DOHH2 (cell line): ENCODE measurements at regions not wholly inside any gene's neighbourhood (a gene's known extent, or its start where the extent isn't known, plus 50 kb on each side); places are given as distances from the start of the nearest gene placed in this dataset.

Source experiments
- EZH2phosphoT487 ChIP-seq: fragments of 200-600 bp; sonication (generic); IDR thresholded peaks from 2 replicates; pipeline ENCODE4 v1.6.1; 2017; ENCODE audit warnings: borderline replicate concordance, mild to moderate bottlenecking, antibody characterized with exemption, low read length, moderate library complexity, mixed read lengths
- TF ChIP-seq, protein P1 (sequence below): fragments of 200-600 bp; sonication (generic); IDR thresholded peaks from one replicate; pipeline ENCODE4 v1.5.1; 2014; ENCODE audit warnings: antibody characterized with exemption, mild to moderate bottlenecking, low read depth, low read length; ENCODE audit not compliant: poor library complexity, severe bottlenecking

- TF ChIP-seq, protein P1, sequence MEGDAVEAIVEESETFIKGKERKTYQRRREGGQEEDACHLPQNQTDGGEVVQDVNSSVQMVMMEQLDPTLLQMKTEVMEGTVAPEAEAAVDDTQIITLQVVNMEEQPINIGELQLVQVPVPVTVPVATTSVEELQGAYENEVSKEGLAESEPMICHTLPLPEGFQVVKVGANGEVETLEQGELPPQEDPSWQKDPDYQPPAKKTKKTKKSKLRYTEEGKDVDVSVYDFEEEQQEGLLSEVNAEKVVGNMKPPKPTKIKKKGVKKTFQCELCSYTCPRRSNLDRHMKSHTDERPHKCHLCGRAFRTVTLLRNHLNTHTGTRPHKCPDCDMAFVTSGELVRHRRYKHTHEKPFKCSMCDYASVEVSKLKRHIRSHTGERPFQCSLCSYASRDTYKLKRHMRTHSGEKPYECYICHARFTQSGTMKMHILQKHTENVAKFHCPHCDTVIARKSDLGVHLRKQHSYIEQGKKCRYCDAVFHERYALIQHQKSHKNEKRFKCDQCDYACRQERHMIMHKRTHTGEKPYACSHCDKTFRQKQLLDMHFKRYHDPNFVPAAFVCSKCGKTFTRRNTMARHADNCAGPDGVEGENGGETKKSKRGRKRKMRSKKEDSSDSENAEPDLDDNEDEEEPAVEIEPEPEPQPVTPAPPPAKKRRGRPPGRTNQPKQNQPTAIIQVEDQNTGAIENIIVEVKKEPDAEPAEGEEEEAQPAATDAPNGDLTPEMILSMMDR = no peak
- TF ChIP-seq EZH2phosphoT487 = no peak
Observed at GRCh38 chr3:16663854-16664712, 58.9 kb upstream of the DAZL start.
